H1 (cell line): ENCODE measurements at regions not wholly inside any gene's neighbourhood (a gene's known extent, or its start where the extent isn't known, plus 50 kb on each side); places are given as distances from the start of the nearest gene placed in this dataset.

Experiments used
- BCL11A ChIP-seq, 2 experiments: IDR thresholded peaks; one replicate each; pipeline ENCODE4 v1.6.1; 2011; ENCODE audit warnings: low read depth in 2 of 2, low read length in 2 of 2, mild to moderate bottlenecking in 2 of 2
- BRCA1 ChIP-seq: IDR thresholded peaks from 2 replicates; pipeline ENCODE4 v1.6.1; 2012; ENCODE audit warnings: low read depth, low read length, improper control_type of control experiment
- CEBPB ChIP-seq: IDR thresholded peaks from 2 replicates; pipeline ENCODE4 v1.6.1; 2012; ENCODE audit warnings: low read depth, low read length
- CREB1 ChIP-seq: IDR thresholded peaks from 2 replicates; pipeline ENCODE4 v1.6.1; 2012; ENCODE audit warnings: inconsistent platforms
- EP300 ChIP-seq, 2 experiments: IDR thresholded peaks; 1 replicate in 1 of 2; 2 replicates in 1 of 2; pipeline ENCODE4 v1.6.1; 2011 to 2012; ENCODE audit warnings: low read depth in 2 of 2, low read length in 2 of 2, mild to moderate bottlenecking in 2 of 2, borderline replicate concordance in 1 of 2, inconsistent platforms in 1 of 2, moderate library complexity in 1 of 2
- EZH2 ChIP-seq: fragments of 200-600 bp; sonication (generic); IDR thresholded peaks from 2 replicates; pipeline ENCODE4 v1.7.1; 2012; ENCODE audit warnings: low read depth, mild to moderate bottlenecking, moderate library complexity, low read length, inconsistent platforms; ENCODE audit not compliant: severe bottlenecking
- HDAC6 ChIP-seq: IDR thresholded peaks from one replicate; pipeline ENCODE4 v1.7.1; 2012; ENCODE audit warnings: low read depth, mild to moderate bottlenecking, inconsistent platforms, low read length, moderate library complexity
- POLR2A ChIP-seq, 2 experiments: IDR thresholded peaks; 1 replicate in 1 of 2; 2 replicates in 1 of 2; pipeline ENCODE4 v1.6.1; 2011; ENCODE audit warnings: low read depth in 2 of 2, low read length in 2 of 2, mild to moderate bottlenecking in 2 of 2; ENCODE audit errors: control extremely low read depth in 1 of 2
- POLR2AphosphoS5 ChIP-seq: IDR thresholded peaks from 2 replicates; pipeline ENCODE4 v1.6.1; 2011; ENCODE audit warnings: low read depth, low read length
- POU5F1 ChIP-seq: IDR thresholded peaks from 2 replicates; pipeline ENCODE4 v1.6.1; 2011; ENCODE audit warnings: low read depth, mild to moderate bottlenecking, low read length, moderate library complexity
- SIN3A ChIP-seq, 2 experiments: IDR thresholded peaks in 1 of 2; conservative IDR thresholded peaks in 1 of 2; 2 replicates each; pipeline ENCODE4 v1.6.1; 2011 to 2012; ENCODE audit warnings: low read length in 2 of 2, improper control_type of control experiment in 1 of 2, low read depth in 1 of 2, mild to moderate bottlenecking in 1 of 2
- SRF ChIP-seq: IDR thresholded peaks from 2 replicates; pipeline ENCODE4 v1.6.1; 2011; ENCODE audit warnings: mild to moderate bottlenecking, low read depth, low read length, moderate library complexity
- TF ChIP-seq, protein P1 (sequence below), 3 experiments: IDR thresholded peaks; 1 replicate in 2 of 3; 2 replicates in 1 of 3; pipeline versions ENCODE4 v1.5.1 to v1.6.1; 2011; ENCODE audit warnings: low read length in 3 of 3, mild to moderate bottlenecking in 3 of 3, inconsistent platforms in 2 of 3, low read depth in 1 of 3, moderate library complexity in 1 of 3; ENCODE audit not compliant: insufficient read depth in 1 of 3; ENCODE audit errors: control extremely low read depth in 1 of 3

DNA sequence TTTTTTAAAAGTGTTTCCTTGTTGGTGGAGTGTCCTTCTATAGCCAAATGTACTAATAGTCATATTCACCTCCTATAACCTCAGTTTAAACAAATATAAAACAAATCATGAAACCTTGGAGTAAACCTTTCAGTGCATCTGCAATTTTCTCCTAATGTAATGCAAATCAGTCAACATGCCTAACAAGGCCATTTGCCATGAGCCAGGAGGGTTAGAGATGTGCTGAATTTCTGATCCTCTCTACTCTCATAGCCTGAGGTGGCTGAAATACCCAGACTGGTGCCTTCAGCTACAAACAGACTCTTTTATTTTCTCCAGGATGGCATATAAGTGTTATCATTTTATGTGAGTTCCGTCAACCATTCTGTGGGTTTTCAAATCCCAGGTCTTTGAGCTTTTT lies 908.1 kb downstream of the GALC start:
- no peak for TF ChIP-seq HDAC6
- TF ChIP-seq SRF = no peak
- no peak for TF ChIP-seq POLR2A (IDR thresholded peaks at IDR 0.05; ENCODE audit: control extremely low read depth in 1 of 2, low read depth in 2 of 2, low read length in 2 of 2)
- TF ChIP-seq POLR2AphosphoS5 = 0 out of 2 replicates have a peak, but pooled peaks have one; percentile 26
- no peak for TF ChIP-seq POU5F1
- no peak for TF ChIP-seq SIN3A (conservative IDR thresholded peaks at IDR 0.05 in 1 of 2, IDR thresholded peaks at IDR 0.05 in 1 of 2; ENCODE audit: low read depth in 1 of 2, low read length in 2 of 2)
- TF ChIP-seq, protein P1, sequence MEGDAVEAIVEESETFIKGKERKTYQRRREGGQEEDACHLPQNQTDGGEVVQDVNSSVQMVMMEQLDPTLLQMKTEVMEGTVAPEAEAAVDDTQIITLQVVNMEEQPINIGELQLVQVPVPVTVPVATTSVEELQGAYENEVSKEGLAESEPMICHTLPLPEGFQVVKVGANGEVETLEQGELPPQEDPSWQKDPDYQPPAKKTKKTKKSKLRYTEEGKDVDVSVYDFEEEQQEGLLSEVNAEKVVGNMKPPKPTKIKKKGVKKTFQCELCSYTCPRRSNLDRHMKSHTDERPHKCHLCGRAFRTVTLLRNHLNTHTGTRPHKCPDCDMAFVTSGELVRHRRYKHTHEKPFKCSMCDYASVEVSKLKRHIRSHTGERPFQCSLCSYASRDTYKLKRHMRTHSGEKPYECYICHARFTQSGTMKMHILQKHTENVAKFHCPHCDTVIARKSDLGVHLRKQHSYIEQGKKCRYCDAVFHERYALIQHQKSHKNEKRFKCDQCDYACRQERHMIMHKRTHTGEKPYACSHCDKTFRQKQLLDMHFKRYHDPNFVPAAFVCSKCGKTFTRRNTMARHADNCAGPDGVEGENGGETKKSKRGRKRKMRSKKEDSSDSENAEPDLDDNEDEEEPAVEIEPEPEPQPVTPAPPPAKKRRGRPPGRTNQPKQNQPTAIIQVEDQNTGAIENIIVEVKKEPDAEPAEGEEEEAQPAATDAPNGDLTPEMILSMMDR (IDR thresholded peaks at IDR 0.05; ENCODE audit: control extremely low read depth in 1 of 3, insufficient read depth in 1 of 3, low read depth in 1 of 3, low read length in 3 of 3) = no peak
- no peak for TF ChIP-seq EP300 (IDR thresholded peaks at IDR 0.05; ENCODE audit: borderline replicate concordance in 1 of 2, low read depth in 2 of 2, low read length in 2 of 2)
- TF ChIP-seq CEBPB = no peak
- no peak for TF ChIP-seq EZH2
- TF ChIP-seq CREB1 = no peak
- no peak for TF ChIP-seq BCL11A (IDR thresholded peaks at IDR 0.05; ENCODE audit: low read depth in 2 of 2, low read length in 2 of 2)
- TF ChIP-seq BRCA1 = no peak
